ENCODE measurements at regions not wholly inside any gene's neighbourhood (a gene's known extent, or its start where the extent isn't known, plus 50 kb on each side); places are given as distances from the start of the nearest gene placed in this dataset.

GRCh38 chr3:177364236-177364635 lies 167.0 kb upstream of the TBL1XR1 start:
- TF ChIP-seq CTCF (IDR thresholded peaks at IDR 0.05; ENCODE audit: extremely low read depth in 1 of 2, insufficient read depth in 1 of 2, low read depth in 1 of 2, low read length in 2 of 2) = no peak
- no peak for TF ChIP-seq POLR2AphosphoS5 (IDR thresholded peaks at IDR 0.05; ENCODE audit: insufficient read depth, low read depth, low read length)
- no peak for TF ChIP-seq EZH2 (IDR thresholded peaks at IDR 0.05; ENCODE audit: borderline replicate concordance, low read depth, low read length, severe bottlenecking)
